Kidney capillary endothelial cell (primary cell): ENCODE measurements at regions not wholly inside any gene's neighbourhood (a gene's known extent, or its start where the extent isn't known, plus 50 kb on each side); places are given as distances from the start of the nearest gene placed in this dataset.
"Not testable (repeated sequence)": the region's sequence is repeated elsewhere in the genome, so short reads cannot be mapped to it uniquely, and the experiment has no call there.

ENCODE experiments used
- DNase-seq: peaks from one replicate; pipeline ENCODE4 v3.0.0-alpha.2; 2018; ENCODE audit warnings: low spot score

- no peak for DNase-seq
Measured at GRCh38 chr5:92163906-92164305, 780.8 kb upstream of the ARRDC3 start.

DNA sequence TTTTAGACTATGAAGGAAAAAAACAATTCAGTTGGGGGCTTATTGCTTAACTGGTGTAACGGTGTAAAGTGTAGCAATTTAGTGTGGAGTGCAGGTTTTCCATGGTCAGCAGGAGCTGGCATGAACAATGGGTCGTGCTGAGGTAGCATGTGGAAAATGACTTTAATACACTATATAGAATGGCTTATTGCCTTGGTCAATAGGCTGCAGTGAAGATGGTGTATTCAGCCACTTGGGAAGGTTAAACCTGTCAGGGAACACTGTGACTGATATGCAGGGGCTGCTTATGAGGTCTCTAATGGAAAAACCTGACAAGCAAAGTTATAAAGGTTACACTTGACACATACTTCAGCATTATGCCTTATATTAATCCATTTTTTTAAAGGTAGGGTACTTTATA, 764.7 kb upstream of the ARRDC3 start:
- DNase-seq = no peak

GRCh38 chr5:92147266-92147665, 764.1 kb upstream of the ARRDC3 start:
- DNase-seq = no peak

DNA sequence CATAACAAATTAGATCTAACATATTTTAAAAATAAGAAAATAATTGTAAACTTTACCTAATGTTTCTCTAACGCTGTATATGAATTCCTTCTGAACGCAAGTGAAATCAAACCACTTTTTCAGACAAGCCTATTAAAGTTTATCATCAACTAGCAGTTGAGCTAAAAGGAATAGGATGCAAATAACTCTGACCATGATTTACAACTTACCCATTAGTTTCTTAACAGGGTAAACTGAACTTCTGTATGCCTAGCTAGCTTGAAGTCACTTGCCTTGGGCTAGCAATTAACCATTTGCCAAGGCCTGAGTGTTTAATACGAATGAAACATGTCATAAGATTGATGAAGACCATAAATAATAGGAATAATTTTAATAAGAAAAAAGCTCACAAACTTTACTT, 762.7 kb upstream of the ARRDC3 start:
- no peak for DNase-seq

GRCh38 chr5:92144824-92145223, 761.7 kb upstream of the ARRDC3 start:
- no peak for DNase-seq

- DNase-seq = not testable (repeated sequence)
Measured at GRCh38 chr5:92132294-92132908, 749.3 kb upstream of the ARRDC3 start.

DNA sequence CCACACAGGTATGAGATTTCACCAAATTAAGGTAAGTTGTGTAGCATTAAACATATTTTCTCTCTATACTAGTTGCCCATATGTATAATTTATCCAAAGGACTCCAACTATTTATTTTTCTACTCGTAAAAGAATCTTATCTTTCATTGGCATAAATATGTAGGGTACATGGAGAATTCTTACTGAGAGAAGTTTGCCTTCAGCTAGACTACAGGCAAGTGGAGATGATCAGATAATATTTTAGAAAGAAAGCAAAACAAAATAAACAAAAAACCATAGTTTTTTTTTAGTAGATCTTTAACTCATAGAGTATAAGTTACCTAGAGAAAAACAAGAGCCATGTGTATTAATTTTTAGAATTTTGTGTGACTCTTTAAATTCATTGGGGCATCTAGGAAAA, 743.1 kb upstream of the ARRDC3 start:
- no peak for DNase-seq

DNA sequence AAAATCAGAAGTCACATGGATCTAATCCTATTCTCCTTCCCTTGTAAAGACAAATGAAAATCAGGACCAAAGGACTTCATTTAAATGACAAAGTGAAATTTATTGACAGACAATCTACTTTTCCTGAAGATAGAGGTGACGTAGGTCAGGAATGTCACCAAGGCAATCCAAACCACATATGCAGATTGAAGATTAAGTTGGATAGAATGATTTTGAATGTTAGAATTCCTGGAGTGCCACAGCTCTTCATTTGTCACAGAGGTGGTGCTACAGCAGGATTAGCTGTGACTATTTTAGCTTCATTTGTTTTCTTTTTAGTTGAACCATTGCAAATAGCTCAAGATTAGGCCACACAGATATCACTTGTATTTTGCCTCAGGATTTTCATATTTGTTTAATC, 736.0 kb upstream of the ARRDC3 start:
- no peak for DNase-seq

- no peak for DNase-seq
Measured at GRCh38 chr5:92106808-92107207, 723.7 kb upstream of the ARRDC3 start.

DNA sequence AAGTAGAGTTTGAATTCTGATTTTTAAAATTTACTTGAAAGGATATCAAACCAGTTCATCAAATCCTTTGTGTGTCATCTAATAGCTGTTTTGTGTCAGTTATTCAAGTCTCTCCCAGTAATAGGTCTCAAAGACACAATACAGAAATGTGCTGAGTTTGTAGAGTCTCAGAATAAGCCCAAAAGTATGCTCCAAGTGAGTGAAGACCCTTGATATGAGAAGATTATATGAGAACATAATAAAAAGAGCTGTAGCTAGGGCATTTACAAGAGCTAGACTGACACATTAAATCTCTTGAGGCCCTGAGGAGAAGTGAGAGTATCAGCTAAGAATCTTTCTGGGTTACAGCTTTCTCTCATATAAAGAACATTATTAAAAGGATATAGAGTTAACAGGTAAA, 721.0 kb upstream of the ARRDC3 start:
- no peak for DNase-seq

DNA sequence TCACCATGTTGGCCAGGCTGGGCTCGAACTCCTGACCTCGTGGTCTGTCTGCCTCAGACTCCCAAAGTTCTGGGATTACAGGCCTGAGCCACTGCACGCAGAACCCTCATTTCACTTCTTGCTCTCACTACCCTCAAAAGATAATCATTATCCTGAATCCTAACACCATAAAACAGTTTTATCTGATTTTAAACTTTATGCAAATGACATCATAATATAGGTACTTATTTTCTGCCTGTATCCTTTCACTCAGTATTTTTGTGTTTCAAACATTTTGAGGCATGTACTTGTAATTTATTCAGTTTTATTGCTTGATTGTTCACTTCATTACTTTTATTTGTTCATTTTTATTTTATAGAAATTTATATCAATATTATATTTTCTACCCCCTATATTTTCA, 719.2 kb upstream of the ARRDC3 start:
- no peak for DNase-seq

DNA sequence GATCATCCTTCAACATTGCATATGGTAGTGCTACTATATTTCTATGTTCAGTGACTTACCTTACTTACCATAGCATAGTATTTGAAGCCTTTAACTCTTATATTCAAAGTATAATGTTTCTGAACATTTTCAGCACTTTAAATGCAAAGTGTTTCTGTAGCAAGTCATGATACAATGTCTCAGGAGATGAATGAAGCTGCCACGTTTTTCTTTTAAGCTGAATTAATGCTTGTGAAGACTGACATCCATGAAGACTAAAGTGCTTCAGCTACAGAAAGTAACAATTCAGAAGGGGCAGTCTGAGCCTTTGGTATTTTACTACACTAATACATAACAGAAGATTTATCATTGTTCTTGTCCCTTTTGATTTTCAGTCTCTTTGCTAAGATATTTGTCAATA, 709.1 kb upstream of the ARRDC3 start:
- no peak for DNase-seq

- DNase-seq = no peak
Measured at GRCh38 chr5:92086059-92086811, 703.1 kb upstream of the ARRDC3 start.

GRCh38 chr5:92081958-92082712, 699.0 kb upstream of the ARRDC3 start:
- no peak for DNase-seq

- no peak for DNase-seq
Measured at GRCh38 chr5:92070786-92071185, 687.7 kb upstream of the ARRDC3 start.

GRCh38 chr5:92064993-92065392, 681.9 kb upstream of the ARRDC3 start:
- DNase-seq = no peak

DNA sequence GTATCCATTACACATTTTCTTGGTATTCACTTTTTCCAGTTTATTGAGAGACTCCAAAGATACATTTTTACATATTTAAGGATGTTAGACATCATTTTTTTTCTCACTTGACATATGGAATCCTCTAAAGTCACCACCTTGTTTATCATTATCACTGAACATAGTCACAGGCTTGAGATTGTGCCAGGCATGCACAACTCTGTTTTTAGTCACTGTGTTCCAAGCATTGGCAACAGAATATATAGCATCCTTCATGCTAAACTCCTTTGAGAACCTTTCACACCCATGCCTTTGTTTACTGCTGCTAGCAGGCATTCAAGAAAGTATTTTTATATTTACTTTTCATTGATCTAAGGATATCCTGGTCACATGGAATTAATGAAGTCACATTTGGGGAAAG, 668.6 kb upstream of the ARRDC3 start:
- DNase-seq = no peak

DNA sequence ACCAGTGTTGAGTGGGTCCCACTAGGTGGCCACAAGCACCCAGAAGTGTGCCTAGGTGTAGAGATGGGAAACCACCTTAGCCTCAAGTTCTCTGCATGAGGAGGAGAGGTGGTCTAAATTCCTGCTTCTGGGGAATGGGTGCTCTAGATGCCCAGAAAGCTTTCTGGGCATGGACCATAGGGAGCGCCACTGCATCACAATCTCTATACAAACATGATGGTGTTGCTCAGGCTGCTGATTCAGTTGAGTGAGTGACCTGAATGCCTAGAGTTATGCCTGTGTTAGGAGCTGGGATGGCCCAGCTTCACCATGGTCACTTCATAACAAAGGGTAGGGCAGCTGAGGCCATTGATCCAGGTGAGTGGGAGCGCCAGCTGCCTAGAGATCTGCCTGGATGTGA, 667.9 kb upstream of the ARRDC3 start:
- no peak for DNase-seq

DNA sequence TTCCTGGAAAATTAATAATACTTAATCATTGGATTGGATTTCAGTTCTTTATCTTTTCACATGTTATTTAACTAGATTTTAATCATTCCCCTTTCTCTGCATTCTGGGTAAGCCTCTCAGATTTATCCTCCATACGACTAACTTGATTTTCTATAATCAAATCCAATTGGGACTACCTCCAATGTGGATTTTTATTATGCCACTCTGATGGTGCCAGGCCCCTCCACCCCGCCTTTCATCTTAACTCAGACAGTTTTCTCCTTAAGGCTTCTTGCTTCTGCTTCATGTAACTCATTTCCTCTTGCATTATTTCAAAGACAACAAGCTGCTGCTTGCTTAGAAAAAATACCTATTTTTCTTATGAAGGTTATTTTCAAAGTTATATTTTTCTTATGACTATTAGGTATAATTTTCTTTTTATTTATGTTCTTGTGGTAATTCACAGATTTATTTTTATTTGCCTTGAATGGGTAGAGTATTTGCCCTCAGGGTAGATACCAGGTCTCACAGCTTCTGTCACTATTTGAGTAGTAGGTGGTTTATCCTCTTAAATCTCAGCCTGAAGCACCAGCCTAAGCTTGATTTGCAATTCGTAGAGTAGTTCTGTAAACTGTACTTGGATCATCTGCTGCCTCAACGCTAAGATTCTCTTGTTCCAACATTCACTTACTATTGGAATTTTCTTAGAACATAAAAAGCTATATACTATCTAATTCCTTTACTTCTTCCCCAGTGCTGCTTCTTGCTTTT, 659.0 kb upstream of the ARRDC3 start:
- no peak for DNase-seq

- no peak for DNase-seq
Measured at GRCh38 chr5:92041206-92041605, 658.1 kb upstream of the ARRDC3 start.

DNA sequence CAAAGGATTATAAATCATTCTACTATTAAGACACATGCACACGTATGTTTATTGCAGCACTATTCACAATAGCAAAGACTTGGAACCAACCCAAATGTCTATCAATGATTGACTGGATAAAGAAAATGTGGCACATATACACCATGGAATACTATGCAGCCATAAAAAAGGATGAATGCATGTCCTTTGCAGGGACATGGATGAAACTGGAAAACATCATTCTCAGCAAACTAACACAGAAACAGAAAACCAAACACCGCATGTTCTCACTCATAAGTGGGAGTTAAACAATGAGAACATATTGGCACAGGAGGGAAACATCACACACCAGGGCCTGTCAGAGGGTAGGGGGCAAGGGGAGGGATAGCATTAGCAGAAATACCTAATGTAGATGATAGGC, 646.7 kb upstream of the ARRDC3 start:
- not testable (repeated sequence) for DNase-seq

DNA sequence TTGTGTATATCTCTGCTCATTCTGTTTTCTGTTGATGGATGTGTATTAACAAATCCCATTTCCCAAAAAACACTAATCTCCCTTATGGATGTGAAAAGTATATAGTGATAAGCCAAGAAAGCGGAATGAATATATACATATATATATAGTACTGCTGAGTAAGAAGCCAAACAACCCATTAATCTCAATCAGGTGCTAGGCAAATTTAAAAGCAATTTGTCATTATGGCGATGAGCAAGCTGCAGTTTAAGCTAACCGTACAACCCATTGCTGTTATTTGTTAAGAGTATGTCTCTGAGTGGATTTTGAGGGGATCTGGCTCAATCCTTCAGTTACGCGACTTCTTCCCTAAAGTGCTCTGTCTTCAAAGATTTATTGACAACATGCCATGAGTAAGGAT, 640.4 kb upstream of the ARRDC3 start:
- no peak for DNase-seq

- DNase-seq = no peak
Measured at GRCh38 chr5:92023141-92023471, 640.0 kb upstream of the ARRDC3 start.
